T-cell (primary cell): ENCODE measurements at regions not wholly inside any gene's neighbourhood (a gene's known extent, or its start where the extent isn't known, plus 50 kb on each side); places are given as distances from the start of the nearest gene placed in this dataset.

Source experiments
- ATAC-seq, 4 experiments: fragments of 200-7000 bp in 3 of 4; fragments of 150-1000 bp in 1 of 4; cut with Tn5 transposase; replicated peaks in 1 of 4; 1 replicate in 3 of 4; 2 replicates in 1 of 4; pipeline ENCODE4 v1.10.0; 2021; ENCODE audit warnings: moderate library complexity in 3 of 4, mild to moderate bottlenecking in 2 of 4, moderate number of reproducible peaks in 1 of 4
- CTCF ChIA-PET, 2 donors: fragments of 300-600 bp; sonication (Branson Sonifier 250); formaldehyde crosslinking; loops; one replicate each; lab custom pipeline; 2022; ENCODE audit warnings: antibody characterized with exemption in 2 of 2; lab: Charles Lee
- POLR2A ChIA-PET, 2 donors: fragments of 300-600 bp; sonication (Branson Sonifier 250); formaldehyde crosslinking; loops; one replicate each; lab custom pipeline; 2022; ENCODE audit warnings: antibody characterized with exemption in 2 of 2; lab: Charles Lee
- DNase-seq, 35 experiments: peaks; one replicate each; pipeline versions ENCODE4 v3.0.0 to v3.0.0-alpha.2; 2013 to 2023
- H3K27ac ChIP-seq: one replicate; pipeline ENCODE4 v1.5.1; 2013; ENCODE audit warnings: low read length
- H3K27me3 ChIP-seq, 2 experiments: replicated peaks in 1 of 2; 1 replicate in 1 of 2; 2 replicates in 1 of 2; pipeline versions ENCODE4 v1.6.1 to v1.7.0; 2013; ENCODE audit warnings: low read length in 1 of 2, mixed read lengths in 1 of 2; ENCODE audit not compliant: control insufficient read depth in 2 of 2, insufficient read depth in 2 of 2; ENCODE audit errors: extremely low read depth in 1 of 2
- H3K36me3 ChIP-seq, 2 donors: 1 replicate in 1 of 2; 2 replicates in 1 of 2; pipeline versions ENCODE4 v1.6.1 to v1.7.0; 2013; ENCODE audit warnings: low read length in 1 of 2; ENCODE audit not compliant: control insufficient read depth in 2 of 2, insufficient read depth in 1 of 2; ENCODE audit errors: extremely low read depth in 1 of 2
- H3K4me1 ChIP-seq, 2 experiments: 1 replicate in 1 of 2; 2 replicates in 1 of 2; pipeline versions ENCODE4 v1.6.1 to v1.7.0; 2013; ENCODE audit warnings: low read length in 2 of 2, mixed read lengths in 1 of 2; ENCODE audit not compliant: insufficient read depth in 2 of 2, control insufficient read depth in 1 of 2; ENCODE audit errors: extremely low read depth in 1 of 2
- H3K4me3 ChIP-seq, 2 donors: 1 replicate in 1 of 2; 2 replicates in 1 of 2; pipeline versions ENCODE4 v1.5.1 to v1.7.0; 2013; ENCODE audit warnings: mild to moderate bottlenecking in 2 of 2, low read length in 1 of 2, moderate library complexity in 1 of 2; ENCODE audit not compliant: control insufficient read depth in 1 of 2; ENCODE audit errors: extremely low read depth in 1 of 2
- H3K9me3 ChIP-seq: 2 replicates; pipeline ENCODE4 v1.7.0; 2013
- H3K27ac Mint-ChIP-seq, 2 donors: one replicate each; pipeline ENCODE4 v1.8.0; 2020 to 2021; ENCODE audit warnings: mild to moderate bottlenecking in 2 of 2, mixed read lengths in 2 of 2
- H3K27me3 Mint-ChIP-seq, 2 donors: one replicate each; pipeline ENCODE4 v1.8.0; 2021 to 2022; ENCODE audit warnings: mixed read lengths in 2 of 2
- H3K36me3 Mint-ChIP-seq: one replicate; pipeline ENCODE4 v1.8.0; 2021; ENCODE audit warnings: mixed read lengths
- H3K4me1 Mint-ChIP-seq, 3 donors: one replicate each; pipeline ENCODE4 v1.8.0; 2020 to 2022; ENCODE audit warnings: mixed read lengths in 3 of 3, mild to moderate bottlenecking in 1 of 3
- H3K4me3 Mint-ChIP-seq, 3 donors: one replicate each; pipeline ENCODE4 v1.8.0; 2020 to 2022; ENCODE audit warnings: mild to moderate bottlenecking in 3 of 3, mixed read lengths in 3 of 3, moderate library complexity in 3 of 3
- H3K9me3 Mint-ChIP-seq, 3 donors: one replicate each; pipeline ENCODE4 v1.8.0; 2020 to 2022; ENCODE audit warnings: mixed read lengths in 3 of 3
- WGBS: methylation state at CpG from one replicate; pipeline ENCODE4 v1.1.5; 2013; ENCODE audit warnings: missing lambda C conversion rate; ENCODE audit not compliant: insufficient coverage; 5-methylcytosine and 5-hydroxymethylcytosine counted together

- H3K27me3 ChIP-seq: no peaks in the 10 kb centered on the region
- H3K4me3 ChIP-seq: no peak overlapping the region
- Mint-ChIP-seq H3K9me3 (no peaks in the 10 kb centered on the region), H3K27me3 (no peaks in the 10 kb centered on the region), H3K4me1 (no peaks in the 10 kb centered on the region), H3K36me3 (no peaks in the 10 kb centered on the region), H3K27ac (no peak overlapping the region), H3K4me3 (no peak overlapping the region)
- ChIA-PET CTCF (no interaction called here), POLR2A (no interaction called here)
- H3K4me1 ChIP-seq: no peaks in the 10 kb centered on the region
- DNase-seq: no peak
- no peaks in the 10 kb centered on the region for H3K36me3 ChIP-seq
- H3K27ac ChIP-seq: no peak overlapping the region
- 87% methylated on average over 11 of the region's 14 CpGs for WGBS
- H3K9me3 ChIP-seq: no peaks in the 10 kb centered on the region
- no peak for ATAC-seq
Measured at GRCh38 chr2:120956486-120957156, 221.0 kb downstream of the GLI2 start.

- H3K27me3 ChIP-seq: no peaks in the 10 kb centered on the region
- Mint-ChIP-seq H3K27me3 (peaks cover 0 to 3% of the 10 kb centered on the region in 2 donors), H3K27ac (no peak overlapping the region), H3K4me1 (no peaks in the 10 kb centered on the region), H3K4me3 (no peak overlapping the region), H3K36me3 (no peaks in the 10 kb centered on the region), H3K9me3 (no peaks in the 10 kb centered on the region)
- H3K9me3 ChIP-seq: no peaks in the 10 kb centered on the region
- no peak for DNase-seq
- ChIA-PET CTCF (interaction anchor here in 1 of 2 donors (0.5 kb wide), 1 partner anchor 24 kb away, joined by 3 read pairs; no protein-coding TSS in a partner anchor), POLR2A (no interaction called here)
- no peaks in the 10 kb centered on the region for H3K36me3 ChIP-seq
- H3K4me1 ChIP-seq: no peaks in the 10 kb centered on the region
- no peak for ATAC-seq
- WGBS: 71% methylated on average over 5 of the region's 5 CpGs
- H3K4me3 ChIP-seq: no peak overlapping the region
- no peak overlapping the region for H3K27ac ChIP-seq
Measured at GRCh38 chr2:120957905-120958304, 222.2 kb downstream of the GLI2 start.

- no peak for DNase-seq
- ChIA-PET POLR2A (no interaction called here), CTCF (no interaction called here)
- H3K27me3 ChIP-seq: no peaks in the 10 kb centered on the region
- H3K4me1 Mint-ChIP-seq: no peaks in the 10 kb centered on the region
- H3K27ac ChIP-seq: no peak overlapping the region
- no peaks in the 10 kb centered on the region for H3K36me3 ChIP-seq
- H3K27ac Mint-ChIP-seq: no peak overlapping the region
- H3K4me3 Mint-ChIP-seq: no peak overlapping the region
- no peaks in the 10 kb centered on the region for H3K4me1 ChIP-seq
- no peak overlapping the region for H3K4me3 ChIP-seq
- H3K9me3 Mint-ChIP-seq: no peaks in the 10 kb centered on the region
- ATAC-seq: no peak
- no peaks in the 10 kb centered on the region for H3K36me3 Mint-ChIP-seq
- WGBS: 88% methylated on average over 13 of the region's 17 CpGs
- H3K9me3 ChIP-seq: no peaks in the 10 kb centered on the region
- peaks cover 0 to 3% of the 10 kb centered on the region in 2 donors for H3K27me3 Mint-ChIP-seq
Measured at GRCh38 chr2:120958623-120959366, 223.1 kb downstream of the GLI2 start.

- H3K4me3 ChIP-seq: no peak overlapping the region
- 84% methylated on average over 10 of the region's 13 CpGs for WGBS
- DNase-seq: no peak
- ChIA-PET CTCF (no interaction called here), POLR2A (no interaction called here)
- H3K4me1 ChIP-seq: no peaks in the 10 kb centered on the region
- H3K27me3 ChIP-seq: no peaks in the 10 kb centered on the region
- H3K9me3 ChIP-seq: no peaks in the 10 kb centered on the region
- ATAC-seq: no peak
- Mint-ChIP-seq H3K27ac (no peak overlapping the region), H3K9me3 (no peaks in the 10 kb centered on the region), H3K4me3 (no peak overlapping the region), H3K36me3 (no peaks in the 10 kb centered on the region), H3K27me3 (peaks cover 0 to 6% of the 10 kb centered on the region in 2 donors), H3K4me1 (no peaks in the 10 kb centered on the region)
- no peaks in the 10 kb centered on the region for H3K36me3 ChIP-seq
- no peak overlapping the region for H3K27ac ChIP-seq
Measured at GRCh38 chr2:120959426-120959825, 223.8 kb downstream of the GLI2 start.

- Mint-ChIP-seq H3K9me3 (no peaks in the 10 kb centered on the region), H3K4me3 (no peak overlapping the region), H3K27me3 (peaks cover 0 to 6% of the 10 kb centered on the region in 2 donors), H3K36me3 (no peaks in the 10 kb centered on the region), H3K4me1 (no peaks in the 10 kb centered on the region), H3K27ac (no peak overlapping the region)
- Histone ChIP-seq H3K4me3 (no peak overlapping the region), H3K27me3 (no peaks in the 10 kb centered on the region), H3K9me3 (no peaks in the 10 kb centered on the region), H3K4me1 (no peaks in the 10 kb centered on the region), H3K36me3 (no peaks in the 10 kb centered on the region), H3K27ac (no peak overlapping the region)
- ATAC-seq (no peak), DNase-seq (no peak)
- POLR2A ChIA-PET: no interaction called here
- CTCF ChIA-PET: no interaction called here
- 83% methylated on average over 2 of the region's 13 CpGs for WGBS
Measured at GRCh38 chr2:120960770-120961366, 225.2 kb downstream of the GLI2 start.

- H3K4me1 ChIP-seq: no peaks in the 10 kb centered on the region
- DNase-seq: no peak
- WGBS: 79% methylated on average over 3 of the region's 11 CpGs
- H3K36me3 ChIP-seq: no peaks in the 10 kb centered on the region
- no peaks in the 10 kb centered on the region for H3K9me3 ChIP-seq
- ChIA-PET CTCF (no interaction called here), POLR2A (no interaction called here)
- H3K4me3 Mint-ChIP-seq: no peak overlapping the region
- H3K27ac ChIP-seq: no peak overlapping the region
- H3K4me3 ChIP-seq: no peak overlapping the region
- H3K27me3 Mint-ChIP-seq: peaks cover 0 to 6% of the 10 kb centered on the region in 2 donors
- ATAC-seq: no peak
- no peaks in the 10 kb centered on the region for H3K4me1 Mint-ChIP-seq
- H3K36me3 Mint-ChIP-seq: no peaks in the 10 kb centered on the region
- H3K27me3 ChIP-seq: no peaks in the 10 kb centered on the region
- H3K27ac Mint-ChIP-seq: no peak overlapping the region
- no peaks in the 10 kb centered on the region for H3K9me3 Mint-ChIP-seq
Measured at GRCh38 chr2:120961396-120961795, 225.7 kb downstream of the GLI2 start.
